ELR (cell line): ENCODE measurements at regions not wholly inside any gene's neighbourhood (a gene's known extent, or its start where the extent isn't known, plus 50 kb on each side); places are given as distances from the start of the nearest gene placed in this dataset.
A peak's percentile ranks its signal among the peaks of the same experiment; 100 is the strongest.

Experiments used
- DNase-seq: peaks from one replicate; pipeline ENCODE4 v3.0.0-alpha.2; 2015; ENCODE audit warnings: low read depth

- DNase-seq: no peak
Observed at GRCh38 chr20:40449144-40449690, 239.8 kb downstream of the MAFB start.

- DNase-seq: no peak
Observed at GRCh38 chr20:40446888-40447287, 242.1 kb downstream of the MAFB start.

- no peak for DNase-seq
Observed at GRCh38 chr20:40444516-40444915, 244.5 kb downstream of the MAFB start.

GRCh38 chr20:40443753-40444152 lies 245.3 kb downstream of the MAFB start:
- no peak for DNase-seq

- DNase-seq: peak; percentile 4
Observed at GRCh38 chr20:40442181-40442963, 246.7 kb downstream of the MAFB start.

GRCh38 chr20:40441771-40442170 lies 247.3 kb downstream of the MAFB start:
- no peak for DNase-seq

- no peak for DNase-seq
Observed at GRCh38 chr20:40438161-40438830, 250.7 kb downstream of the MAFB start.

GRCh38 chr20:40436011-40436410 lies 253.0 kb downstream of the MAFB start:
- DNase-seq: no peak

GRCh38 chr20:40435146-40435895 lies 253.7 kb downstream of the MAFB start:
- no peak for DNase-seq

- DNase-seq: no peak
Observed at GRCh38 chr20:40434122-40434521, 254.9 kb downstream of the MAFB start.

GRCh38 chr20:40433341-40433861 lies 255.6 kb downstream of the MAFB start:
- DNase-seq: no peak

GRCh38 chr20:40431611-40432010 lies 257.4 kb downstream of the MAFB start:
- DNase-seq: no peak

- DNase-seq: no peak
Observed at GRCh38 chr20:40431112-40431511, 257.9 kb downstream of the MAFB start.

- DNase-seq: no peak
Observed at GRCh38 chr20:40427026-40427425, 262.0 kb downstream of the MAFB start.

- DNase-seq: no peak
Observed at GRCh38 chr20:40424695-40425094, 264.3 kb downstream of the MAFB start.

- no peak for DNase-seq
Observed at GRCh38 chr20:40422656-40423055, 266.4 kb downstream of the MAFB start.

- DNase-seq: peak; percentile 1
Observed at GRCh38 chr20:40416274-40416673, 272.8 kb downstream of the MAFB start.

GRCh38 chr20:40414843-40415615 lies 274.0 kb downstream of the MAFB start:
- DNase-seq: no peak

- DNase-seq: no peak
Observed at GRCh38 chr20:40410028-40410427, 279.0 kb downstream of the MAFB start.

GRCh38 chr20:40397467-40397866 lies 291.6 kb downstream of the MAFB start:
- no peak for DNase-seq
